ENCODE measurements at regions not wholly inside any gene's neighbourhood (a gene's known extent, or its start where the extent isn't known, plus 50 kb on each side); places are given as distances from the start of the nearest gene placed in this dataset.

DNA sequence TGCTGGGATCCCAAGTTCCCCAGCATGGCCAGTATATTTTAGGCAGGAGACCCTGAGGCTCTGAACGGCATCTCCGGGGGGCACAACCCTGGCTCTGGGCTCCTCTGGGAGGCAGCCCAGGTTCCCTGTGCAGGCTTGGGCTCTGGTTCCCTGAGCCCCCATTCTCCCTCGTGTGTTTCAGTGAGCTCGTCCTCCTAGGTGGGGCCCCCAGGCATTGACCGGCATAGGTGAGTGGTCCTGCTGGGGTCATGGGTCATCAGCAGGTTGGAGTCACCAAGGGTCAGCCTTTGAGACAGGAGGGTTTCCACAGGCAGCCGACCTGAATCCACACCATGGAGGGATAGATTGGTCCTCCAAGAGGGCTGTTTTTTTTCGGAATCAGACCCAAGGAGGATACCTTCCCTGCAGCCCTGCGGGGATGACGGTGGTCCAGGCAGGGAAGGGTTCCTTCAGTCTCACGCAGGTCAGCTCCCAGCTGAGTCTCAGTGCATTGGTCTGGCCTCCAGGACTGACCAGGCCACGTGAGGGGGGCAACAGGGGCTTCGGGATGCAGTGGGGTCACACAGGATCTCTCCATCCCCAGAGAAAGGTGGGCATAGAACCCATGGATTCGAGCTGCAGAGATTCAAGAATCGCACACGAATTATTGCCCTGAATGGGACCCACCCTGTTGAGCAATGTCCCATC lies 226.0 kb downstream of the SNRPN start:
- ATAC-seq (no peak), DNase-seq (no peak)
- no peaks in the 10 kb centered on the region for H3F3A ChIP-seq (ENCODE audit: low read length, unreplicated experiment)
- no peak overlapping the region for H3K9ac ChIP-seq (ENCODE audit: low read length)
- BruUV-seq (replicated peaks) = no TSS peak
- ChIA-PET POLR2A (ENCODE audit: unreplicated experiment) (interaction anchor here (0.6 kb wide), 1 partner anchor 490 kb away, joined by 4 read pairs; no protein-coding TSS in a partner anchor), CTCF (no interaction called here)
- H3K4me1 ChIP-seq (ENCODE audit: insufficient read depth, low read length) = no peaks in the 10 kb centered on the region
- no peaks in the 10 kb centered on the region for H3K36me3 ChIP-seq (ENCODE audit: low read depth, low read length)
- H3K27me3 ChIP-seq (ENCODE audit: low read length) = no peaks in the 10 kb centered on the region
- TF ChIP-seq, protein P1, sequence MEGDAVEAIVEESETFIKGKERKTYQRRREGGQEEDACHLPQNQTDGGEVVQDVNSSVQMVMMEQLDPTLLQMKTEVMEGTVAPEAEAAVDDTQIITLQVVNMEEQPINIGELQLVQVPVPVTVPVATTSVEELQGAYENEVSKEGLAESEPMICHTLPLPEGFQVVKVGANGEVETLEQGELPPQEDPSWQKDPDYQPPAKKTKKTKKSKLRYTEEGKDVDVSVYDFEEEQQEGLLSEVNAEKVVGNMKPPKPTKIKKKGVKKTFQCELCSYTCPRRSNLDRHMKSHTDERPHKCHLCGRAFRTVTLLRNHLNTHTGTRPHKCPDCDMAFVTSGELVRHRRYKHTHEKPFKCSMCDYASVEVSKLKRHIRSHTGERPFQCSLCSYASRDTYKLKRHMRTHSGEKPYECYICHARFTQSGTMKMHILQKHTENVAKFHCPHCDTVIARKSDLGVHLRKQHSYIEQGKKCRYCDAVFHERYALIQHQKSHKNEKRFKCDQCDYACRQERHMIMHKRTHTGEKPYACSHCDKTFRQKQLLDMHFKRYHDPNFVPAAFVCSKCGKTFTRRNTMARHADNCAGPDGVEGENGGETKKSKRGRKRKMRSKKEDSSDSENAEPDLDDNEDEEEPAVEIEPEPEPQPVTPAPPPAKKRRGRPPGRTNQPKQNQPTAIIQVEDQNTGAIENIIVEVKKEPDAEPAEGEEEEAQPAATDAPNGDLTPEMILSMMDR (conservative IDR thresholded peaks at IDR 0.05; ENCODE audit: low read depth, low read length) = no peak
- TF ChIP-seq EZH2phosphoT487 (IDR thresholded peaks at IDR 0.05; ENCODE audit: borderline replicate concordance, low read length) (no peak), EZH2 (IDR thresholded peaks at IDR 0.05; ENCODE audit: low read length, unreplicated experiment) (no peak)
- H2AFZ ChIP-seq (ENCODE audit: low read length) = no peak overlapping the region
- no peaks in the 10 kb centered on the region for H3K9me3 ChIP-seq (ENCODE audit: low read length)
- H3K79me2 ChIP-seq (ENCODE audit: low read length) = no peaks in the 10 kb centered on the region
- H3K4me3 ChIP-seq (ENCODE audit: low read length) = no peak overlapping the region
- H3K27ac ChIP-seq (ENCODE audit: low read length) = no peak overlapping the region
- H3K9me2 ChIP-seq (replicated peaks; ENCODE audit: low read length) = no peaks in the 10 kb centered on the region
- intact Hi-C loops (cut with micrococcal nuclease) = no loop called here
- H3K4me2 ChIP-seq (ENCODE audit: low read length) = no peak overlapping the region
- no peaks in the 10 kb centered on the region for H4K20me1 ChIP-seq (ENCODE audit: low read length)

DNA sequence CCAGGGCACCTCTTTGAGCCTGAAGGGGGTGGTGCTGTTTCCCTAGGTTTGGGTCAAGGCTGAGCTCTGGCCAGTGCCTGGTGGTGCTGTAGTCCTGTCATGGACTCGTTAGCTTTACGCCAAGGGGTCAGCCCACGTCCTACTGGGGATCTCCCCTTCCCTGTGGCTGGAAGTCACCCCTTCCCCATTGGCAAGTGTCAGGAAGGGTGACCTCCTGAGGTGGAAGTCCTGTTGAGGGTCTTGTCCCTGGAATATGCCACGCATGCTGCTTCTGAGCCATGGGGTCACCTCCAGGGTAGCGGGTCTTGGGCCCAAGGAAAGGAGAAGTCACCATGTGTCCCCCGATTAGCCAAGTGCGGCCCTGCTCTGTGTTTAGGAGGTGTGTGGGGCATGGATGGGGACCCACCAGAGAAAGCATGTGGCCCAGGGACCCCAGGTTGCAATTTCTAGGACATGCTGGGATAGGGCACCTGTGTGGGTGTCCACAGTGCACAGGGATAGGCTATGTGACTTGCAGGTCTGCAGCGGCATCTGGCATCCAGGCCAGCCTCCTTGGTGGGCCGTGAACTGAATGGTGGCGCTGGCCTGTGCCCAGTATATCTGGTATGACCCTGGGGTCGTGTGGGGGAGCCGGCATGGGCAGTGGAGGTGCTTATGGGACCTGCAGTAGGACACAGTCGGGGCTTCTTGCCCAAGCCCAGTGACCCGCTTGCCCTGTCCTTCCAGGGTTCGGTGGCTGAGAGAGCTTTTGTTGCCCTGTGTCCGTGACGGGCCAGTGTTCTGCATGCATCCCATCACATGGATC lies 226.7 kb downstream of the SNRPN start:
- DNase-seq (no peak), ATAC-seq (no peak)
- H3K79me2 ChIP-seq (ENCODE audit: low read length) = no peaks in the 10 kb centered on the region
- no peaks in the 10 kb centered on the region for H3K4me1 ChIP-seq (ENCODE audit: insufficient read depth, low read length)
- H4K20me1 ChIP-seq (ENCODE audit: low read length) = no peaks in the 10 kb centered on the region
- POLR2A ChIA-PET (ENCODE audit: unreplicated experiment) = no interaction called here
- no peak overlapping the region for H3K4me3 ChIP-seq (ENCODE audit: low read length)
- TF ChIP-seq, protein P1 (conservative IDR thresholded peaks at IDR 0.05; ENCODE audit: low read depth, low read length) = no peak
- TF ChIP-seq EZH2phosphoT487 (IDR thresholded peaks at IDR 0.05; ENCODE audit: borderline replicate concordance, low read length) (no peak), EZH2 (IDR thresholded peaks at IDR 0.05; ENCODE audit: low read length, unreplicated experiment) (no peak)
- CTCF ChIA-PET = no interaction called here
- no peaks in the 10 kb centered on the region for H3K9me2 ChIP-seq (replicated peaks; ENCODE audit: low read length)
- no TSS peak for BruUV-seq (replicated peaks)
- no peak overlapping the region for H3K4me2 ChIP-seq (ENCODE audit: low read length)
- H3K9me3 ChIP-seq (ENCODE audit: low read length) = no peaks in the 10 kb centered on the region
- no peak overlapping the region for H3K9ac ChIP-seq (ENCODE audit: low read length)
- H3F3A ChIP-seq (ENCODE audit: low read length, unreplicated experiment) = no peaks in the 10 kb centered on the region
- no peak overlapping the region for H2AFZ ChIP-seq (ENCODE audit: low read length)
- H3K27me3 ChIP-seq (ENCODE audit: low read length) = no peaks in the 10 kb centered on the region
- H3K27ac ChIP-seq (ENCODE audit: low read length) = no peak overlapping the region
- intact Hi-C loops (cut with micrococcal nuclease) = no loop called here
- no peaks in the 10 kb centered on the region for H3K36me3 ChIP-seq (ENCODE audit: low read depth, low read length)

DNA sequence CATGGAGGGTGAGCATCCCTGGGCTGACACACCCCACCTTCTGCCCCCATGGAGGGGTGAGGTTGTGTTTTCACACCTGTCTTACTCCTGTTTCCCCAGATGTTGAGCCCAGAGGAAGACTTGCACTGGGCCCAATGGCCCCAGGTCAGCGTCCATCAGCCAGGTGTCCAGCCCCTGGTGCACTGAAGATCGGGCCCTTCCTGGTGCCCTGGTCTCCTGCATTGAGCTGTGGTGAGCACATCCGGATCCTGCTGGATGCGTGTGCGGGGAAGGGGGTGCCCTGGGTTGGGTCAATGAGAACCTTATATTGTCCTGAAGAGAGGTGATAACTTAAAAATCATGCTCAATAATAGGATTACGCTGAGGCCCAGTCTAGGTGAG lies 227.3 kb downstream of the SNRPN start:
- intact Hi-C loops (cut with micrococcal nuclease) = no loop called here
- no peak overlapping the region for H3K4me2 ChIP-seq (ENCODE audit: low read length)
- H3F3A ChIP-seq (ENCODE audit: low read length, unreplicated experiment) = no peaks in the 10 kb centered on the region
- H3K36me3 ChIP-seq (ENCODE audit: low read depth, low read length) = no peaks in the 10 kb centered on the region
- no peak overlapping the region for H3K27ac ChIP-seq (ENCODE audit: low read length)
- DNase-seq = no peak
- no peak for ATAC-seq
- BruUV-seq (replicated peaks) = no TSS peak
- ChIA-PET POLR2A (ENCODE audit: unreplicated experiment) (no interaction called here), CTCF (no interaction called here)
- H2AFZ ChIP-seq (ENCODE audit: low read length) = no peak overlapping the region
- H3K4me3 ChIP-seq (ENCODE audit: low read length) = no peak overlapping the region
- no peaks in the 10 kb centered on the region for H3K9me2 ChIP-seq (replicated peaks; ENCODE audit: low read length)
- no peaks in the 10 kb centered on the region for H3K27me3 ChIP-seq (ENCODE audit: low read length)
- no peaks in the 10 kb centered on the region for H3K9me3 ChIP-seq (ENCODE audit: low read length)
- H4K20me1 ChIP-seq (ENCODE audit: low read length) = no peaks in the 10 kb centered on the region
- no peak for TF ChIP-seq EZH2phosphoT487 (IDR thresholded peaks at IDR 0.05; ENCODE audit: borderline replicate concordance, low read length)
- TF ChIP-seq, protein P1 (conservative IDR thresholded peaks at IDR 0.05; ENCODE audit: low read depth, low read length) = no peak
- TF ChIP-seq EZH2 (IDR thresholded peaks at IDR 0.05; ENCODE audit: low read length, unreplicated experiment) = no peak
- H3K4me1 ChIP-seq (ENCODE audit: insufficient read depth, low read length) = no peaks in the 10 kb centered on the region
- H3K9ac ChIP-seq (ENCODE audit: low read length) = no peak overlapping the region
- no peaks in the 10 kb centered on the region for H3K79me2 ChIP-seq (ENCODE audit: low read length)

Measured in PC-3 (cell line).